ENCODE measurements at regions not wholly inside any gene's neighbourhood (a gene's known extent, or its start where the extent isn't known, plus 50 kb on each side); places are given as distances from the start of the nearest gene placed in this dataset.
"Not testable (repeated sequence)": the region's sequence is repeated elsewhere in the genome, so short reads cannot be mapped to it uniquely, and the experiment has no call there.

DNA sequence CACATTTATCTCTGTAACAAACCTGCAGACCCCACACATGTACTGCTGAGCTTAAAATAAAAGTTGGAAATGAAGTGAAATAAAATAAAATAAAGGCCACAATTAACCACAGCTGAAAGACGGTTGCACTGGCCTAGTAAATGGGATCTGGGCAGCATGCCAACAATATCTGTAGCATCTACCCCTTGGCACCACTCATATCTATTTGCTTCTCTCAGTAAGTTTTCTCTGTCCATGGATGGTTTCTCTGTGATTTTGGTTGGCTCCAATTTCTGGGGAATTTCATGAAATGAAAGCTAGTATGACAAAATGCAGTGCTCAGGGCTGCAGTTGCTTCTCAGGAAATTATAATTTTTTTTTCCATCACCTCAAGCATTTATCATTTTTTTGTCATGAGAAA is 172.0 kb upstream of the IL15 start:
- DNase-seq: no peak

DNA sequence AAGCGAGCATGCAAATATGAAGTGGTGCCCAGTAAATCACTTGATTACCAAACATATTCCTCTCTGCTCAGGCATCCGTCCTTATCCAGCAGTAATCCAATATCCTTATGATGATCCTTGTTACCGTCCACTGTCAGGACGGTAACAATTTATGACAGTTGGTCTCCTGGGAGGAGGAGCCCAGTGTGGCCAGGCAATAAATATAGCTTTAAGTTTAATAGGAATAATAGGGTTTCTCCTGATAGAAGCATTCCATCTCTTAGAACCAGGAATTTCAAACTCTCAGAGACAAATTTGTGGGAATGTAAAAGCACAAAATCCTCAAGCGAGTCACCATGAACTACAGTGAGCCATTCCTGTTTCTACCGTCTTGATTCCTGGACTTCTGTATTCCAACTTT is 171.2 kb upstream of the IL15 start:
- no peak for DNase-seq

DNA sequence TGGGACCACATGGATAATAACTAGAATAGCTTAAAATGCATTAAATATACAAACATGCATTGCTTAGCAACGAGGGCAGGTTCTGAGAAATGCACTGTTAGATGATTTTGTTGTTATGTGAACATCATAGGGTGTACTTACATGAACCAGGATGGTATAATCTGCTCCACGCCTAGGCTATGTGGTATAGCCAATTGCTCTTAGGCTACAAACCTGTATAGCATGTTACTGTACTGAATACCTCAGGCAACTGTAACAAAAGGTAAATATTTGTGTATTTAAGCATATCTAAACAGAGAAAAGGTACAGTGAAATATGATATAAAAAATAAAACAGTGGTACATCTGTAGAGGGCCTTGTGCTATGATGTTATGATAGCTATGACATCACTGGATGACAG is 169.2 kb upstream of the IL15 start:
- DNase-seq: no peak

DNA sequence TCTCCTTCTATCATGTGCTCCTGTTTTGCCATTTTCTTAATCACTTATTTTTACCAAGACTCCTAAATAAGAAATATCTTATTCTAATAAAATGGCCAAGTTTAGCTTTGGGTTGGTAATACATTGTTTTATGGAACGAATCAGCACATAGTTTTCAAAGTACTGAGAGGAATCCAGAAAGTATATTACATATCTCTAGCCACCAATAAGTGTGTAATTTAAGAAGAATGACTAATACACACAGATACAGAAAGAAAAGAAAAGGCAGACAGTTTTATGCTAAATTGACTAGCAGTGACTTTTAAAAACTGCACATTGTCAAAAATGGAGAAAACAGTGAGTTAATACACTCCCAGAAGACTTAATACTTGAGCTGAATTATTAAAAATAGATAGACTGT is 167.0 kb upstream of the IL15 start:
- DNase-seq: no peak

DNA sequence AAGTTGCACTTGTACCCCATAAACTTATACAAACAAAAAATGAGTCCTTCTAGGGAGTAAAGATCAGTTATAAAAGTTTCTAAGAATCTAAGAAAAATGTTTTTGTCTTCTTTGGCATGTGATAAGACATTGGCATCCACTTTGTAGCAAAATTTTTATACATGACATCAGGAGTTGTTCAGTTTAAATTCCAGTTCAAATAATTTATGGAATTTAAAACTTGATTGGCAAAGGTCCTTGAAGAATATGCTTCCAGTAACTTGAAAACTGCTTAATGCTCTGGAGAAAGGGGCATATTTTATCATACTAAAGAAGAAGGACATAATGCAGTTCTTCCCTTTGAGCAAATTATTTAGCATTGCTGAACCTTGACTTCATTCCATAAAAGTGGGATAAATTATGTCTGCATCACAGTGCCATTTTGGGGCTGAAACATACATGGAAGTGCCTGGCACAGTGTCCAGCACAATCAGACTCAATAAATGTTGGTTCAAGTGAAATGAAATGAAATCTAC is 163.3 kb upstream of the IL15 start:
- DNase-seq: no peak

DNA sequence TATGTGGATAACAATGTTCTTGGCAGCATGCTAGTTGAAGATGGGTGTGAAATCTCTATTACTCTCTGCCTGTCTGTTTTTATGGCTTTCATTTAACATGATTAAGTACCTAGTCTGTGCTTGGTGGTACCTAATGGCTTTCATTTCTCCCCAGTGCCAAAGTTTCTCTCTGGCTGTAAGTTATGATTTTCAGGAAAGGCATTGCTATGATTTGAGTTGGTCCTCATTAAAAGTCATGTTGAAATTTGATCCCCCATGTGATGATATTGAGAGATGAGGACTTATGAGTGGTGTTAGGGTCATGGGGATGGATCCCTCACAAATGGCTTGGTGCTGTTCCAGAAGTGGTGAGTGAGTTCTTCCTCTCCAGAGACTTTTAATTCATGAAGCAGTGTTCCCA is 162.4 kb upstream of the IL15 start:
- DNase-seq: no peak

DNA sequence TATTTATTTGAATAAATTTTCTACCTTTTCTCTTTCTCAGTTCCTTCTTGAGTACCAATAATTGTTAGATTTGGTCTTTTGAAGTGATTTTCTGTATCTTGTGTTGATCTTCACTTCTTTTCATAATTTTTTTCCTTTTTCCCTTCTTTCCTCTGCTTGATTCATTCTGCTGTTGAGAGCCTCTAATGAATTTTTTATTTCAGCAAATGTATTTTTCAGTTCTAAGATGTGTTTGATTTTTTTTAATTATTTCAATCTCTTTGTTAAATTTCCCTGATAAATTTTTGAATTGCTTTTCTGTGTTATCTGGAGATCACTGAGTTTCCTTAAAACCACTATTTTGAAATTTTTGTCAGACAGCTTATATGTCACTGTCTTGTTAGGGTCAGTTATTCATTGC is 155.4 kb upstream of the IL15 start:
- DNase-seq: no peak

DNA sequence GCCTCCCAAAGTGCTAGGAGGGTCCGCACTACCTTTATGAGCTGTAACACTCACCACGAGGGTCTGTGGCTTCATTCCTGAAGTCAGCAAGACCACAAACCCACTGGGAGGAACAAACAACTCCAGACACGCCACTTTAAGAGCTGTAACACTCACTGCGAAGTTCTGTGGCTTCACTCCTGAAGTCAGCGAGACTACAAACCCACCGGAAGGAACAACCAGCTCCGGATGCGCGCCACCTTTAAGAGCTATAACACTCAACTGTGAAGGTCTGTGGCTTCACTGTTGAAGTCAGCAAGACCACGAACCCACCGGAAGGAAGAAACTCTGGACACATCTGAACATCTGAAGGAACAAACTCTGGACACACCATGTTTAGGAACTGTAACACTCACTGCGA is 152.1 kb upstream of the IL15 start:
- not testable (repeated sequence) for DNase-seq

DNA sequence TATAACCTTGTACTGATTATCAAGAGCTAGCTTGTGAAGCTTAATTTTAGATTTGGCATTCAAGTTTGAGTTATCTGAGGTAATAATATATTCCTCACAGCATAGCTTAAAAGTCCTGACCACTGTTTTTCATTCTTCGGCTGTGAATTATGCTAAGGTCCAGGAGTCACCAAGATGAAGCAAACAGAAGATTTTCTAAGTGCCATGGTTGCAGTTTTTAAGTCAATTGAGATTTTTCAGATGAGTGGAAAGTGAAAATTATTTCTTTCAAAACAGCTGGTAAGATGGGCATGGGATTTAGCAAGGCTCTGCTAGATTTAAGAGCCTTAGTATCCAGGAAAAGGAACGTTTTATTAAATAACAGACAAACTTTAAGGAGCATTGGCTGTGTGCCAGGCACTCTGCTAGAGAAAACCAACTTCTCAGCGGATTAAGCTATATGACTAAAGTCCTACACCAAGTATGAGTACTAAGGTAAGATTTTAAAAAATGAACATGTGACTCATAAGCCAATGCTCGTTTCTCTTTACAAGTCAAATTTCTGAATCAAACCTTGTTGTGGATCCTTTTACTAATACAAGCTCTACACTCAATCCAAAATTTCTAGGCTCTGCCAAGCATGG is 149.9 kb upstream of the IL15 start:
- no peak for DNase-seq

DNA sequence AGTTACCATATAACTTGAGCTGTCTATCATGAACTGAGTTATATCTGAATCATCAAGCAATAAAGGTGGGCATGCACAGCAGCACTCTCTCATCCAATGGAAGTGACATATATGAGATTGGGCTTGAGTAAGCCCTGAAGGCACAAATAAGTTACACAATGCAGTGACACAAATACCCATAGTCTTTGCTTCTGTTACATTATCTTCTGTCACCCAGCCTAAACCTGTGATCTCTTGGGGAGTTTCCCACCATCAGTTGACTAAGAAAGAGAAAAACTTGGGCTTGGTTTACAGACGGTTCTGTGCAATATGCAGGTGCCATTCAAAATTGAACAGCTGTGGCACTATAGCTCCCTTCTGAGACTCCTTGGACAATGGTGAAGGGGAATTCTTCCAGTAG is 138.8 kb upstream of the IL15 start:
- no peak for DNase-seq

DNA sequence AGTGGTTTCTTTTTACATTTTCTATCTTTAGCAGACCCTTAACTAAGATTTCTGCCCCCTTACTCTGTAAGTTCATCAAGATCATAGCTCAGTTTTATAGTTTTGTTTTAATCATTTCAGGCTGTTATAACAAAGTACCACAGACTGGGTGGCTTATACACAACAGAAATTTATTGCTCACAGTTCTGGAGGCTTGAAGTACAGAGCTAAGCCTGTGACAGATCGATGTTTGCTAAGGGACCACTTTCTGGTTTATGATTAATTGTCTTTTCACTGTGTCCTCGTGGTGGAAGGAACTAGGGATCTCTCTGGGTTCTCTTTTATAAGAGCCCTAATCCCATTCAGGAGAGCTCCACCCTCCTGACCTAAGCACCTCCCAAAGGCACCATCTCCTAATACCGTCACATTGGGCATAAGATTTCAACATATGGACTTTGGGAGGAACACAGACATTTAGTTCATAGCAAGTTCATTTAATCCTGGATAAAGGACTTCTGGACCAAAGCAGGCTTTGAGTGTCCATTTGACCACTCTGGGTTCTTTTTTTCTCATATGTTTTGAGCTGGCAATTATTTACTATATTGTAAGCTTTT is 137.0 kb upstream of the IL15 start:
- DNase-seq: no peak

DNA sequence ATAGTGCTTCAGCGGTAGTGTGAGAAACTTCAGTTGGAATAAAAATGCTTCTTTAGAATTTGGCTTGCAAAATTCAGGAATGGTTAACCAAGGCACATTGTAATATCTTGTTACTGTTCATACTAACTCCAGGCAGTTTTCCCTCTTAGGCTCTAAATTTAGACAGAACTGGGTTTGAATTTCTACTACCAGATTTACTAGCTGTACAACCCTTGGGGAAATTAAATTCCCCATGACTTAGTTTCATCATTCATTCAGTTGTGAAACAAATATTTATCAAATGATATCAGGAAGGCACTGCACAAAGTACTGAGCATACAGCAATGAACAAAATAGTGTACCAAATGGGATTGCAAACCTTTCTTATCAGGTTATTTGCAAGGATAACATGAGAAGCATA is 135.0 kb upstream of the IL15 start:
- no peak for DNase-seq

DNA sequence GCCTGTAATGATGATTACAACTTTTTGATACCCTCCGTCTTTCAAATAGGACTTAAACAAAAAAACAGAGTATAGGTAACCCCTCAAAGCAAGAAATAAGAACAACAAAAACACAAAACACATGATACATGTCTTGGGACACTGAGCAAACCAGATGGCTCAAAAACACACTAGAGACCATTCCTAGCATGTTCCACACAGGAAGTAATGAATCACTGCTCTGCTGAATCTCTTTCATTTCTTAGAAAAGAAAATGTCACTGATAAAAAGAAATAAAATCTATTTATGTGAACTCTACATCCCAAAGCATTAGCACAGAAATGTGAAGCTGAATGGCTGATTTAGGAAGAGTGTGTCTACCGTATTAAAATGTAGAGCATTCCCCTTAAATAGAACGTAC is 134.5 kb upstream of the IL15 start:
- no peak for DNase-seq

DNA sequence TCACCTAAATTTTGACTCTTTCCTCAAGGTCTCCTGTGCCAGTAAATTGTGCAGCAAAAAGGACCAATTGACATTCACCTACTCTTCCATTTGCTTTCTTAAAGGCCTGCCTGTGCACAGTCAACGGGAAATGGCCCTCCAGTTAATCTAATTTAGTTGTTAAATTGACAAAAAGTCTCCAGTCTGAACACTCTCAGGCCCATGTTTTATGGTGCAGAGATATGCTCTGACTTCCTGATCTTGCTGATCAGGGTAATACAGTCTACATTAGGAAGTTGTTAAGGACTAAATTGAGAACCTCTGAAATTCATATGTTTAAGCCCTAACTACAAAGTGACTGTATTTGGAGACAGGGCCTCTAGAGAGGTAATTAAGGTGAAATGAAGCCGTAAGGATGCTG is 133.6 kb upstream of the IL15 start:
- DNase-seq: no peak

DNA sequence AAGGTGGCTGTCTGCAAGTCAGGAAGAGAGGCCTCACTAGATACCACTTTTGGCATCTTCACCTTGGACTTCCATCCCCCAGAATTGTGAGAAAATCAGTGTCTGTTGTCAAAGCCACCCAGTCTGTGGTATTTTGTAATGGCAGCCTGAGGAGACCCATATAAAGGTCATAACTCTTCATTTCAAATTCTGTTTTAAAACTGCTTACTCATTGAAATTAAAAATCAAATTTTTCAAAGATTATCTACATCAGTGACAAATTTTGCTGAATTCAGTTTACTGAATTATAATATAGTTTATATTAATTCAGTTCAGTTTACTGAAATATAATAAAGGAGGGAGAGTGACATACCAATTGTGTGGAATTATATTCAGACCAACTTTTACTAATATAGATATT is 133.1 kb upstream of the IL15 start:
- DNase-seq: no peak

DNA sequence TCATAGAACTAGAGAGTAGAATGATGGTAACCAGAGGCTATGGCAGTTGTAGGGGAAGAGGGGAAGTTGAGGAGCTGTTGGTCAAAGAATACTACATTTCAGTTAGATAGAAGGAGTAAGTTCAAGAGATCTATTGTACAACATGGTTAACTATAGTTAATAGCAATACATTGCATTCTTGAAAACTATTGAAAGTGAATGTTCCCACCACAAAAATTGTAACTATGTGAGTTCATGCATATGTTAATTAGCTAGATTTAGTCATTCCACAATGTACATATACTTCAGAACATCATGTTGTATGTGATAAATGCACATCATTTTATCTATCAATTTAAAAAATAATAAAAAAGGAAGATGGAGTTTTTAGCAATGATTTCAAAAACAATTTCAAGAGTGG is 125.3 kb upstream of the IL15 start:
- no peak for DNase-seq

DNA sequence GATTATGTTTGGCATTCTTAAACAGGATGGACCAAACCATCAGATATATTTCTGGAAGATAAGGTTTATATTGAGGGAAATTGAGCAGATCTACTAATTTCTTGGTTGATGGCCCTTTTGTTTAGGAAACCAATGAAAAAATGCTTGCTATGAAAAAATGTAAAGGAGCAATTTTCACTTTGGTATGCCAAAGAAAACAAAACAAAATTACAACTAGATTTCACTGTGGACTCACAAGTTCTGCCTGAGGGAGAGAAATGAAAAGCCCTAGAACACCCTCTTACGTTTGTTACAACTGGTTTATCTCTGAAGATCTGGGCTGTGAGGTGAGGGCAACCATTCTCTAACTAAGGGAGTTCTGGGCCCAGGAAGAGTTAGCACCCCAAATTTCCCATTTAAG is 122.5 kb upstream of the IL15 start:
- DNase-seq: no peak

DNA sequence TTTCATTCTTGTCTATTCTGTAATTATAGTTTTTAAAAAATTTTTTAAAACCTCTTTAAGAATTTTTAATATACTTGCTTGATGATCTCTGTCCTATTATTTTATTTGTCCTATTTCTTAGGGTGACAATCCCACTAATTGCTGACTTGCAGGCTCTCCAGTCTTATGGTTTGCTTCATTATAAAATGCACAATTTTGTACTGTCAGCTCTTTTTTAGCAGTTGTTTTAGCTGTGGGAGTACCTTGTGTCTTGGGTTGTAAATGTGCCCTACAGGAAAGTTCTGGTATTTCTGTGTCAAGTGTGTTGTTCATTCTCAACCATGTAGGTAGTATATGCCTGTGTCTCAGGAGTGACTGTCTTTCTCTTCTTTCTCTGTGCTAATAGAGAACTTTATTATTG is 118.2 kb upstream of the IL15 start:
- no peak for DNase-seq

DNA sequence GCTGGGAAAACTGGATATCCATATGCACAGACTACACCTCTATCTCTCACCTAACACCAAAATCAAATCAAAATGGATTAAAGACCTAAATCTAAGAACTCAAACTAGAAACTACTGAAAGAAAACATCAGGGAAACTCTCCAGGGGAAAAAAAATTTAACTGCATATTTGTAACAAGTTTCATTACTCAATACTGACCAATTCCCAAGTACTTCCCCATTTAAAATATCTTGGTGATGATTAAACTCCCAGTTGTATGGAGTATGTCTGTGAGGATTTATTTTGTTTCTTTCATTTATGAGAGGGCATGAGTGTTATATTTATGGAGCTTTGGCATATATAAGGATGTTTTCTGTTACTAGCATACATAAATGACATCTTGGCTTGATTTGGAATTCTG is 112.3 kb upstream of the IL15 start:
- DNase-seq: no peak

DNA sequence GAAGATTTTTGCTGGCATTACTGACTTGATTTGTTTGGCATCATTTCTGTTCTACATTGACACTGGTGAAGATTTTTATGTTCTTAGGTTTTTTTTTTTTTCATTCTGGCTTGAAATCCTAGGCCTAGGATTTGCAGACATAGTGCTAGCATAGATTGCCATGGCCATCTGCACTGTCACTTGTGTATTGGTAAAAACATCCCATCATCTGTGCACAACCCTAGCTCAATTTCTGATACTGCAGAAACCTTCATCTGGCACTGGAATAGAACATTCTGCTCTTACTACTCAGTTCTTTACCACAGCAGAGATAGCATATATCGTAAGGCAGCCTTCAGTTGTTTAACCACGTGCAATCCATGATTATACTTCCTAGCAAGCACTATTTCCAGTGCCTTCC is 111.5 kb upstream of the IL15 start:
- DNase-seq: no peak

DNA sequence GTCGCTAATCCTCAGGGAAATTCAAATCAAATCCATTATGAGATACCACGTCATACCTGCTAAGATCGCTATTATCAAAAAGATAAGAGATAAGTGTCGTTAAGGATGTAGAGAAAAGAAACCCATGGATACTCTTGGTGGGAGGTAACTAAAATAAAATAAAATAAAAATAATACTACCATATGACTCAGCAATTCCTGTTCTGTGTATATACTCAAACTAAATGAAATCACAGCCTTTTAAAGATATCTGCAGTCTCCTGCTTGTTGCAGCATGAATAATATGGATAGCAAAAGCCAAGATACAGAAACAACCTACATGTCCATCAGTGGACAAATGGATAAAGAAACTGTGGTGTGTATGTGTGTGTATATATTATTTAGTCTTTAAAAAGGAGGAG is 105.8 kb upstream of the IL15 start:
- no peak for DNase-seq

DNA sequence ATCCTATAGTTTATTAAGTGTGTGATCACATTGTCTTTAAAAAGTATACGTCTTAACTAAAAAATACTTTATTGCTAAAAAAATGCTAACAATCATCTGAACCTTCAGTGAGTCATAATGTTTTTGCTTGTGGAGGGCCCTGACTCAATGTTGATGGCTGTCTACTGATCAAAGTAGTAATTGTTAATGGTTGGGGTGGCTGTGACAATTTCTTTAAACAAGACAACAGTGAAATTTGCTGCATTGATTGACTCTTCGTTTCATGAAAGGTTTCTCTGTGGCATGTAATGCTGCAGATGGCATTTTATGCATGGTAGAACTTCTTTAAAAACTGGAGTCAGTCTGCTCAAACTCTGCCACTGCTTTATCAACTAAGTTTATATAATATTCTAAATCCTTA is 101.4 kb upstream of the IL15 start:
- no peak for DNase-seq

DNA sequence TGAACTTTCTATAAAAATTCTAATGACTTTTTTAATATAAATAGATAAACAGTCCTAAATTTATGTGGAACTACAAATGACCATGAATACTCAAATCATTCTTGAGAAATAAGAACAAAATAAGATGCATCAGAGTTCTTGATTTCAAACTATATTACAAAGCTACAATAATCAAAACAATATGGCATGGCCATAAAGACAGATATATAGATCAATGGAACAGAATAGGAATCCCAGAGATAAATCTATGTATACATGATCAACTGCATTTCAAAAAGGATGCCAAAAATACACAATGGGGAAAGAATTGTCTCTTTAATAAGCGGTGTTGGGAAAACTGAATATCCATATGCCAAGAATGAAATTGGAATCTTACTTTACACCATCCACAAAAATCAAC is 98.4 kb upstream of the IL15 start:
- DNase-seq: no peak

DNA sequence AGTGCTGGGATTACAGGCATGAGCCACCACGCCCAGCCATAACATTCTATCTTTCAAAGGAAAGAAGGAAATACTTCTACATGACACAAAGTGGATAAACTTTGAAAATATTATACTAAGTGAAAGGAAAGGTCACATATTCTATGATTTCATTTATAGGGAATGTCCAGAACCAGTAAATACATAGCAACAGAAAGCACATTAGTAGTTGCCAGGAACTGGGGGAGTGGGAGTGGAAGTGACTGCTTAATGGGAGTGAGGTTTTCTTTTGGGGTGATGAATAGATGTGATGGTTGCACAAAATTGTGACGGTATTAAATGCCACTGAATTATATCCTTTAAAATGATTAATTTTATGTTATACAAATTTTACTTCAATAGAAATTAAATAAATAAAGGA is 95.7 kb upstream of the IL15 start:
- no peak for DNase-seq

DNA sequence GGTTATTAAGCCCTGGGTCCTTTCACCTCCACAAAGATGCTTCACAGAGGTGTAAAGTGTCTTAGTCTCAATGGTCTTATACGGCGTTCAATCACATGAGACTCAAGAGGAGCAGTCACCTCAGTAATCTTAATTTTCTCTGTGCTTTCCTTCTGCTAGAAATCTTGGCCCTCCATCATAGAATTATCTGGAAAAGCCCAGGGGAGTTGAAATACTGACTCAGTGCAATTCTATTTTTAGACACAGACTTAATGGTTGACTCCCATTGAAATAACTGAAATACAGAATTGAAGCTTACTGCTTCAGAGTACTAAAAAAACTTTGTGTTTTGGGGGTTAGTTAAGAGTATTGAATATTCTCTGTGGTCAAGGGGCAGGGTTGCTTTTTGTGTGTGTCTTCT is 94.5 kb upstream of the IL15 start:
- no peak for DNase-seq
